GM19240 (cell line): ENCODE measurements at regions not wholly inside any gene's neighbourhood (a gene's known extent, or its start where the extent isn't known, plus 50 kb on each side); places are given as distances from the start of the nearest gene placed in this dataset.
"Not testable (repeated sequence)": the region's sequence is repeated elsewhere in the genome, so short reads cannot be mapped to it uniquely, and the experiment has no call there.

ENCODE experiments used
- DNase-seq: peaks from one replicate; pipeline ENCODE4 v3.0.0; 2011; ENCODE audit warnings: low spot score; ENCODE audit not compliant: insufficient read length

- peak; percentile 89 for DNase-seq
Measured at GRCh38 chr1:10939654-10940450, 72.6 kb upstream of the TARDBP start.

GRCh38 chr1:10940451-10940804 lies 72.0 kb upstream of the TARDBP start:
- no peak for DNase-seq

GRCh38 chr1:10940838-10941237 lies 71.6 kb upstream of the TARDBP start:
- no peak for DNase-seq

DNA sequence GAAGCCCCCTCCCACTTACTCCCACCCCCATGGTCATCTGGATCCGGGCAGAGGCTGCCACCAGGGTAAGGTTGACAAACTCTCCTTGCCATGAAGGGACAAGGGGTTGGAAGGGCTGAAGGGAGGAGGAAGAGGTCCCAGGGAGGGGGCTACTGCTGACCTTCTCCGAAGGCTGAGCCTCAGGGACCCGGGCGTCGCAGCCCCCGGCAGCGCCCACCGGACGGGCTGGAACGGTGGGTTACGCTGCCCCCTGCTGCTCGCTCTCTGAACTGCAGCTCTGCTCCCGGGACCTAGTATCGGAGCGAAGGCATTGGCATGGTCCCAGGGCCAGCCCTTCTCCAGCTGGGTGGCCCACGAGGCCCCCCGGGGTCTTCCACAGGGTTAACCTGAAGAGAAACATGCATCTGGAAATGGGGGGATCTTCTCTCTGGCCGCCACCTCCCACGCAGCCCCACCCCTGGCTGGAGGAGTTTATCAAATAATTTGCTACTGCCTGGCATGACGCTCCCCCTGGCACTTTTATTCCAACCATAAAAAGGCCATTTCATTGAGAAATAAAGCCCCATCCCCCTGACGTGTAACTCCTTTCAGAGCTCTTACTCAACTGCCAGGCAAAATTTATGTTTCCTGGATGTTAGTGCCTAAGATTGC lies 70.4 kb upstream of the TARDBP start:
- DNase-seq: peak; percentile 64

- DNase-seq: no peak
Measured at GRCh38 chr1:10942542-10942912, 69.9 kb upstream of the TARDBP start.

- no peak for DNase-seq
Measured at GRCh38 chr1:10943041-10943440, 69.4 kb upstream of the TARDBP start.

DNA sequence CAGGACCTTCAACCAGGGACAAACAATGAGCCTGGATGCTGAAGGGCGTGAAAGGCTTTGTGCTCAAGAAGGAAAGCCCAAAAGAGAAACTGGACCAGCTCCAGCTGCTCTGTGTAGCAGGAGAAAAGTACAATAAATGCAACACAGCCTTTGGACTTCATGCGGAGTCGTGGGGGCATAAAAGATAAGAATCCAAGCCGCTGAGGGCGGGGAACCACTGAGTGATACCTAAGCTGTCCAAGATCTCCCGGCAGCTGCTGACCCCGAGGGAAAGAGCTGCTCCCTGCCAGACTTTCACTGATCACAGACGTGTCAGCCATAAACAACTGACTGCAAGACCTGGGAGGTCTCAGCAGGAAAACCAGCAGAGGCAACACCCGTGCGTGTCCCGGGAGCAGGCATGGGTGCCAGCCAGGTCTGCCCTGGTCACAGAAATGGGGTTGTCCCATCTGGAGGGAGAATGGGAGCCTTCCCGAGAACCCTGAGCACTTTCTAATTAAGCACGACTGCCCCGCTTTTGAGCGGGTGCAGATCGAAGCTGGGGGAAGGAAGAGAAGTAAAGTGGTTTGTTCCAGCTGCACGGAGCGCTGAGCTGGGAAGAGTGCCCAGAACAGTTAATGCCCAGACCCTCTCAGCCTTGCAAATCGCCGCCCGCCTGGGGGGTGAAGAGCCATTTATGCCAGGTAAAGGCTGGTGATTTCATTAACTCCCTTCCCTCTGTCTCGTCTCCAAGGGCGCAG lies 68.3 kb upstream of the TARDBP start:
- DNase-seq: no peak

- DNase-seq: no peak
Measured at GRCh38 chr1:10945991-10946509, 66.4 kb upstream of the TARDBP start.

GRCh38 chr1:10947181-10947580 lies 65.3 kb upstream of the TARDBP start:
- no peak for DNase-seq

DNA sequence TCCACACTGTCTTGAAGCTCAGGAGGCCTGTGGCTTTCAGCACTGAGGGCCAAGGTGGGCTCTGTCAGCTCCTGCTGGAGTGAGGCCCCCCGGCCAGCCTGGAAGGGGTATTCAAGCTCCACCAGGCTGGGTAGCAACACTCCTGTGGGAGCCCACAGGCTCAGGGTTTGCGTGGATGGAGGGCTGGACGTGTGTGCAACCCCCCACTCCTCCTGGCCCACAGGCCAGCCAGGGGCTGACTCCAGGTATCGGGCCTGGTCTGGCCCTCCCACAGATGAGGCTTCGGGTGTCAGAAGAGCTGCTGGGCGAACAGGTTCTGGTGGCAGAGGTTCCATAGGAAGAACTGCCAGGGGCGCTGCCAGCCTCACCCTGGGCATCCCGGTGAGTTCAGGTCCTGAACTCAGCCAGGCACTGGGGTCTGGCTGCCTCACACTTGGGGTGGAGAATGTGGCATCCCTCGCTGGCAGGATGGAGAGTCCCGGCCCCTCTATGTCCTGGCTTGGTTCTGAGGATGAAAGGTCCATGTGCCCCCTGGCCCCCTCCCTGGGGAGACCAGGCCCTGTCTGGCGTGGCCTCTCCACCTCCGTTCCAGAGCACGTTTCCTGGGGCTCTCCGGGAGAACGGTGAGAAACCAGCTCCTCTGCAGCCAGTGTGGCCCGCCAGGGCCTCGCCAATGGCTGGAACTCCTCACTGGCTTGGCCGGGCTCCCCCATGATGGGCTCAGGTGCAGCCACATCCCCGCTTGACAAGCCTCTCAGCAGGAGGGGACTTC lies 64.6 kb upstream of the TARDBP start:
- no peak for DNase-seq

DNA sequence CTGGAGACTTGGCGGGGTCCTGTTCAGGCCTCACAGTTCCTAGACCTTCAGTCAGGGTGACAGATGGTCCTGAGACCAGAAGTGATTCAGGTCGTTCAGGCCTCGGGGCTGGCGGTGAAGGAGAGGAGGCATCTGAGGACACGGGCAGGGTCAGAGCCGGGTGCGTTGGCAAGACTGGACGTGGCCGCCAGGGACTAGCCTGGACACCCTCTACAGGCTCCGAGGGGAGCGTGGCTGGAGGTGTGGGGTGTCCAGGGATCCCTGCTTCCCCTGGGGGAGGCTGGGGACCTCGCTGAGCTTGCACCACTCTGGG lies 64.0 kb upstream of the TARDBP start:
- DNase-seq: no peak

DNA sequence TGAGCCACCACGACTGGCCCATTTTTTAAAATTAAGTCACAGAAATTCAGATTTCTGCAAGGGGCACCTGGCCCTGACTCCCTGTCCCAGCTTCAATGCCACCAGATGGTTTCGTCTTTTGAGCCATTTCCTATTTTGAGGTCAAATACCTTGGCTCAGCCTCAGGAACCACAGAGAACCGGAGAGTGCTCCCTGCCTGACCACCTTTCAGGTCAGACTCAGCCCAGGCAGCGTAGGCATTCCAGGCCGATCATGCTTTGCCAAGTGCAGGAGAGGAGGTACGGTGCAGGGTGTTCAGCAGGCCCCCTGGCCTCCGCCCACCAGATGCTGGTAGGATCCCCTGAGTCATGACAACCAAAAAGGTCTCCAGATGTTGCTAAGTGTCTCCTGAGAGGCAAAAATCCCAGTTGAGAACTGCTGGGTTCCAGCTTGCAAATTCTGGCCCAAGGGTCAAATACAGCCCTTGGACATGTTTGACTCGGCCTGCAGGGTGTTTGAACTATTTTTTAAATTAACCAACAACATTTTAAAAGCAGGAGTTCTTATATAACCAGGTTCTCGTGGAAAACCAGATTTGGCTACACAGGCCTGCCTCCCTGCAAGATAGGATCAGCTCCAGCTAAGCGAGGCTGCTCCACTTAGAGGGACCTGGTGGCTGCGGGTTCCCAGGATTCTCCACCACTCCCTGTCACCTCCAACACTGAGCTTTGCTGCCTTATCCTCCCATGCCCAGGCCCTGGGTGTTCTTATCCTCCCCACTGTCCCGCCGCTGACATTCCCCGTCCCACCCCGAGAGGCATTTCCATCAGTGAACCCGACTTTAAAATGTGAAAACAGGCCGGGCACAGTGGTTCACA lies 61.9 kb upstream of the TARDBP start:
- no peak for DNase-seq

- DNase-seq: not testable (repeated sequence)
Measured at GRCh38 chr1:10951298-10951697, 61.2 kb upstream of the TARDBP start.

- no peak for DNase-seq
Measured at GRCh38 chr1:10951961-10952360, 60.5 kb upstream of the TARDBP start.

GRCh38 chr1:10953505-10954193 lies 58.8 kb upstream of the TARDBP start:
- no peak for DNase-seq

DNA sequence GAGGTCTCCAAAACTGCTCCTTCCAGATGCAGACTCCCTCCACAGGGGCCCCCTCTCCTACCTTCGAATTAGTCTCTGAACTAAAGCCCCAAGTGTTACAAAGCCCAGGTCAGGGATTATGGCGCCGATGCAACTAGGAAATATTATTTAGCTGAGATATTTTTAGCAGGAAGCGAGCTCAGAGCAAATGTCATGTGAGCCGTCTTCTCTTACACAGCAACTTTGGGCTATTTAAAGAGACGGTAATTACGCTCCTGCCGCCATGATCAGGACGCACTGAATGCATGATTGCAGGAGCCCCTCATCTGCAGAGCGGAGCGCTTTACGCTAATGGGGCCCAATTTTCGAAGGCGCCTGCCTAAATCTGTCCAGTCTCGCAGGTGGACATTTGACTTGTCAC lies 55.3 kb upstream of the TARDBP start:
- no peak for DNase-seq

DNA sequence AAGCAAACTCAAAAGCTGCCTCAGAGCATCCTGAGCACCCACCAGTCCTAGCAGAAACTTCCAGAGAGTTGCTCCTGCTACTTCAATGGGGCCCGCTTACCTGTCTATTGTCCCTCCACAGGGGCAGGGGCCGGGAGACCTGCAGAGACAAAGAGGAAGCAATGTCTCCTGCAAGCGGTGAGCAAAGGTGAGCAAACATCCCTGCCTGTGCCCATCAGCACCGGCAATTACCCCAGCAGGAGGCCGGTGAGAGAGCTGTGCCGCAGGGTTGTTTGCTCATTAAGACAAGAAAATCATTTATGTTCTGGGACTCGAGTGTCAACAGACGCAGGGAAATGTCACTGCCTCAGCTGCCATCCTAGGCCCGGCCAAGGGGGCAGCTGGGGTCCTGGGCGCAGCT lies 53.8 kb upstream of the TARDBP start:
- no peak for DNase-seq

- peak; percentile 80 for DNase-seq
Measured at GRCh38 chr1:10960411-10961299, 51.8 kb upstream of the TARDBP start.

DNA sequence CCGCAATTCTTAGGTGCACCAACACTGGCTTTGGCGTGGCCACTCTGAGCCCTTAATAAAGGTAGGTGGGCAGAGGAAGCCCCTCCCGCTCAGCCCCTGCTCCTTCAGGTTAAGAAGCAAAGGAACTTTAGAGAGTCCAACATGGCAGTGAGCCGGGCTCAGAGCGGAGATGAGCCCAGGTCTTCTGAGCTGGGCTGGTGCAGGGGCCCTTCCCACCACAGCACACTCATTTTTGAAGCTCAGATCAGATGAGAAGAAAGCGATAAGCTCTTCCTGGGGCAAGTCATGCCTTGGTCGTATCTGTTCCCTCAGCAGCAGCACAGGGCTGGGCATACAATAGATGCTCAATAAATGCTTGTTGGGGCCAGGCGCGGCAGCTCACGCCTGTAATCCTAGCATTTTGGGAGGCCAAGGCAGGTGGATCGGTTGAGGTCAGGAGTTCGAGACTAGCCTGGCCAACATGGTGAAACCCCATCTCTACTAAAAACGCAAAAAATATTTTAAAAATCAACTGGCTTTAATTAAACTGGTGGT lies 51.1 kb upstream of the TARDBP start:
- no peak for DNase-seq
